Fibroblast of pulmonary artery (primary cell): ENCODE measurements at regions not wholly inside any gene's neighbourhood (a gene's known extent, or its start where the extent isn't known, plus 50 kb on each side); places are given as distances from the start of the nearest gene placed in this dataset.

Experiments used
- DNase-seq: peaks from one replicate; pipeline ENCODE4 v3.0.0-alpha.2; 2010; ENCODE audit warnings: low read depth
- H3K4me3 ChIP-seq: replicated peaks from 2 replicates; pipeline ENCODE4 v1.5.1; 2011; ENCODE audit warnings: low read depth, mild to moderate bottlenecking, control low read depth, low read length, moderate library complexity
- TF ChIP-seq, protein P1 (sequence below): IDR thresholded peaks from 2 replicates; pipeline ENCODE4 v1.5.1; 2011; ENCODE audit warnings: mild to moderate bottlenecking, control low read depth, low read length, inconsistent platforms; ENCODE audit errors: missing control alignments

DNA sequence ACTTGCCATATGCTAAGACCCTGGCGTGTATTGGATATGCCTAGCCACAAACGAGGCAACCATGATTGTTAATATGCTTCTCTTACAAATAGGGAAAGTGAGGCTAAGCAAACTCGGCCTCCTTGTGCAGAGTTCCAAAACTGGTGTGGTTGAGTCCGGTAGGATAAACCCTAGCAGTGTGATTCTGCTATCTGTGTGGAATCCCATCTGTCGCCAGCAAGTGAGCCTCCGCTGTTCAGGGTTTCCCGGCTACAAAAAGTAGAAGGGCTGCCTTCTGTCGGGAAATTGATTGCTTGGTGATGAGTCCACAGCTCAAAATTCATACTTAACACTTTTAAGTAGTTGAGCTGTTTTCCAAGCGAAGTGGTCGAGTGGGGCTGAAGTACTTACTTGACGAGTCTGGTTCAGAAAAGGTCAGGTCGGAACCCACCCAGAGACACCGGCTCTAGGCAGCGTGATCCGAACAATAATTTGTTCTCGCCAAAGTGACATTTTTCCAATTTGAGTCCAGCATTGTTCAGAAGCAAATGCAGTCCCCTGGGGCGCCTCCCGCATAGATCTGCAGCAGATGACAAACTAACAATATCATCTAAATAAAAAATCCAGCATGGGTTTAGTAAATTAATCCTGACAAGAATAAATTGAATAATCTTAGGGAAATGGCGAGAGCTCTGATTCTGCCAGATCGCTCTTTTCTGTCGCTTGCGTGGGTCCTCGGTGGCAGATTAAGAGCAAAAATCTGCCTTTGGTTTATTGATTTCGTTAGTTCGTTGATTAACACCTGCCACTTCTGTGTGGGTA is 686.7 kb upstream of the RBFOX1 start:
- H3K4me3 ChIP-seq: no peak overlapping the region
- TF ChIP-seq, protein P1, sequence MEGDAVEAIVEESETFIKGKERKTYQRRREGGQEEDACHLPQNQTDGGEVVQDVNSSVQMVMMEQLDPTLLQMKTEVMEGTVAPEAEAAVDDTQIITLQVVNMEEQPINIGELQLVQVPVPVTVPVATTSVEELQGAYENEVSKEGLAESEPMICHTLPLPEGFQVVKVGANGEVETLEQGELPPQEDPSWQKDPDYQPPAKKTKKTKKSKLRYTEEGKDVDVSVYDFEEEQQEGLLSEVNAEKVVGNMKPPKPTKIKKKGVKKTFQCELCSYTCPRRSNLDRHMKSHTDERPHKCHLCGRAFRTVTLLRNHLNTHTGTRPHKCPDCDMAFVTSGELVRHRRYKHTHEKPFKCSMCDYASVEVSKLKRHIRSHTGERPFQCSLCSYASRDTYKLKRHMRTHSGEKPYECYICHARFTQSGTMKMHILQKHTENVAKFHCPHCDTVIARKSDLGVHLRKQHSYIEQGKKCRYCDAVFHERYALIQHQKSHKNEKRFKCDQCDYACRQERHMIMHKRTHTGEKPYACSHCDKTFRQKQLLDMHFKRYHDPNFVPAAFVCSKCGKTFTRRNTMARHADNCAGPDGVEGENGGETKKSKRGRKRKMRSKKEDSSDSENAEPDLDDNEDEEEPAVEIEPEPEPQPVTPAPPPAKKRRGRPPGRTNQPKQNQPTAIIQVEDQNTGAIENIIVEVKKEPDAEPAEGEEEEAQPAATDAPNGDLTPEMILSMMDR: no peak
- no peak for DNase-seq

GRCh38 chr16:6644916-6645315 is 687.7 kb upstream of the RBFOX1 start:
- no peak overlapping the region for H3K4me3 ChIP-seq
- TF ChIP-seq, protein P1: no peak
- no peak for DNase-seq

DNA sequence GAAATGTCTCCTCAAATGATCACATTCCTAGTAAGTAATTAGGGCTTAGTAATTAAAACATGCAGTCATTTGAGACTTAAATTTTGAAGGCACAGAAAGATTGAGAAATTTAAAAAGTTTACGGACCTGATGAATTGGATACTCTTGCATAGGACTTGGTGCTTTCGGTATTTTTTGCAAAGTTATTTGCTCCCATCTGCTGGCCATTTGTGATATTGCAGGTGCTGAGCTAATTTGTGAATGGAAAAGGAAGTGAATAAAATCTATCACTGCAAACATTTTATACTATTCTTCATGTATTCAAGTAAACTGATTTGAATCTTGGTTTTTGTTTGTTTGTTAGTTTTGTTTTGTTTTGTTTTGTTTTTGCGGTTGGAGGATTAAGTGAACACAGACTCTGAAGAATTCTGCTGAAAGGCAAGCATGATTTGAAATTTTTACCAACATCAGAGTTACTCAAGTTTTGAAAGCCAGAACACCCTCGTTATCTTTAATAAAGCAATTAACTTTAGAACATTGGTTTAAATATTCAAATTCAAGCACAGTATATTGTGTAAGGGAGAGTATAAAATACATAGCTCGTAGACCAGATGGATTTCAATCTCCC is 689.5 kb upstream of the RBFOX1 start:
- peak; percentile 69 for DNase-seq
- TF ChIP-seq, protein P1: peak; percentile 80
- H3K4me3 ChIP-seq: no peak overlapping the region

GRCh38 chr16:6642271-6642670 is 690.4 kb upstream of the RBFOX1 start:
- H3K4me3 ChIP-seq: no peak overlapping the region
- DNase-seq: no peak
- TF ChIP-seq, protein P1: no peak

GRCh38 chr16:6641091-6641490 is 691.6 kb upstream of the RBFOX1 start:
- no peak for DNase-seq
- no peak overlapping the region for H3K4me3 ChIP-seq
- TF ChIP-seq, protein P1: no peak

DNA sequence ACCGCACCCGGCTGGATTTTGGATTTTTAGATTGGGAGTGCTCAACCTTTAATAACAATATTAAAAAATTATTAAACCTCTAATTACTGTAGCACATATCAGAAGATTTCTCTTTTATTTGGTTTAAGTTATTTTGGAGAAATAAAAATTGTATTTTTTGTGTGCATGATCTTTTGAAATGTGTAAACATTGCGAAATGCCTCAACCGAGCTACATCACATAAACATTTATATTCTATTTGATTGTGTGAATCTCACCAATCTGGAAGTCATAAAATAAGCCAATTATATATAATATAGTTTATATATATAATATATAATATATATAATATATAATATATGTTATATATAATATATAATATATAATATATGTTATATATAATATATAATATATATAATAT is 696.2 kb upstream of the RBFOX1 start:
- TF ChIP-seq, protein P1: no peak
- no peak for DNase-seq
- H3K4me3 ChIP-seq: no peak overlapping the region

DNA sequence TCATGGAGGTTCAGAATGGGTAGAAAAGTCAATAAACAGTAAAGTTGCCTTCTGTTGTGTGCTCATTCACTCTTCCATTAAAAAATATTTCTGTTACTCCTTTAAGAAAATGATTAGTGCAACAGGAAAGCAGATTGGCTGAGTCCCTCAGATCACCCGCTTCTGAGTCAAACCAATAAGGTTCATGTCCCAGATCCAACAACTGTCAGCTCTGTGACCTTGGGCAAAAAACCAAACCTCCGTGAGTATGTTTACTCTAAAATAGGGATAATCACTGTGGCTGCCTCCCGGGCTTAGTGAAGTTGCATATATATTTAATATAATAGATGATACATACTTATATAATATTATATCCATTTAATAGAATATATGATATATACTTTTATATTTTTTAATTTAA is 698.5 kb upstream of the RBFOX1 start:
- TF ChIP-seq, protein P1: no peak
- no peak overlapping the region for H3K4me3 ChIP-seq
- no peak for DNase-seq
